Dendritic cell treated with granulocyte-macrophage colony-stimulating factor and Interleukin-4, amounts not matched to agents 40 ng/mL and 50 ng/mL, for 4 days (primary cell): ENCODE measurements at regions not wholly inside any gene's neighbourhood (a gene's known extent, or its start where the extent isn't known, plus 50 kb on each side); places are given as distances from the start of the nearest gene placed in this dataset.
A peak's percentile ranks its signal among the peaks of the same experiment; 100 is the strongest.

Experiments used
- H3K27ac Mint-ChIP-seq: one replicate; pipeline ENCODE4 v1.8.0; 2022; ENCODE audit warnings: mild to moderate bottlenecking, mixed read lengths
- H3K27me3 Mint-ChIP-seq: one replicate; pipeline ENCODE4 v1.8.0; 2022; ENCODE audit warnings: mild to moderate bottlenecking, mixed read lengths
- H3K36me3 Mint-ChIP-seq: one replicate; pipeline ENCODE4 v1.8.0; 2022; ENCODE audit warnings: low read depth, mixed read lengths
- H3K4me1 Mint-ChIP-seq: one replicate; pipeline ENCODE4 v1.8.0; 2022; ENCODE audit warnings: low read depth, mixed read lengths
- H3K4me3 Mint-ChIP-seq: one replicate; pipeline ENCODE4 v1.8.0; 2022; ENCODE audit warnings: mild to moderate bottlenecking, moderate library complexity, mixed read lengths
- H3K9me3 Mint-ChIP-seq: one replicate; pipeline ENCODE4 v1.8.0; 2022; ENCODE audit warnings: mixed read lengths
- intact Hi-C: fragments of 100-400 bp; cut with micrococcal nuclease; formaldehyde crosslinking; loops from one replicate; pipeline ENCODE4 v1.15.0; 2022

DNA sequence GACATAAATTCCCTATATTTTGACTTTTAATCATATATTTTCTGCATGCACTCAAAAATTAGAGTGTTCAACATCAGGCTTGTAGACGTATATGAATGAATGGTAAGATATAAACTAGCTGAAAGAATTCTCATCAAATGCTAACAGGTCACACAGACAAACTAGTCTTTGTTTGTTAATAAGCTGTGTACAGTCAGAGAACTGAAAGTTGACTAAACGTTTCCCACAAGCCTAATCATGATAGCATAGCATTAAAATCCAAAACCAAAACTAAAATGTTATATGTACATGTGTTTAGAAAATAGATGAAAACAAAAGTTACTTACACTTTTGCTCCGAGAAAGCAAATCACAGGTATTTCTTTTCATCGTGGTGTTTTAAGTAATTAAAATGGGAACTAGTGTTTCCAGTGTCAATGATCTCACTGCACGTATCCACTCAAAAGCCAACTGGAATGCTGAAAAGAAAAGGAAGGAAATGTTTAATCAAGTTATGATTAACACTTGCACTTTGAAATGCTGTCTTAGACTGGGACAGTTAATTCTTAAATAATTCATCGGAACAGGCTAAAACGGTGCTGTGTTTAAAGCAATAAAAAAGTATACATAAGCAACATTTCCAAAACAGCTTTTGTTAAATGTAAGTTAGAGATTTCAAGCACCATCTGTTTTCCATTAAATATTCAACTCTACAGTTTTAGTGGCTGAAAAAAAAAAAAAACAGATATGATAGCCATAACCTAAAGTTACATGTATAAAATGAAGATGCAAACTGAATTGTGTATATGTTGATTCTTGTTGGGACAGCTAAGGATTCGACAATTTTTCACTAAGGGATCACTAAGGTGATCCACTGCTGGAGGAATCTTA lies 291.9 kb upstream of the PDE4D start:
- Mint-ChIP-seq H3K27me3 (no peaks in the 10 kb centered on the region), H3K9me3 (no peaks in the 10 kb centered on the region), H3K4me1 (no peaks in the 10 kb centered on the region), H3K4me3 (peak overlapping the region; percentile 2), H3K36me3 (peaks cover 11% of the 10 kb centered on the region), H3K27ac (no peak overlapping the region)
- intact Hi-C loops = no loop called here

DNA sequence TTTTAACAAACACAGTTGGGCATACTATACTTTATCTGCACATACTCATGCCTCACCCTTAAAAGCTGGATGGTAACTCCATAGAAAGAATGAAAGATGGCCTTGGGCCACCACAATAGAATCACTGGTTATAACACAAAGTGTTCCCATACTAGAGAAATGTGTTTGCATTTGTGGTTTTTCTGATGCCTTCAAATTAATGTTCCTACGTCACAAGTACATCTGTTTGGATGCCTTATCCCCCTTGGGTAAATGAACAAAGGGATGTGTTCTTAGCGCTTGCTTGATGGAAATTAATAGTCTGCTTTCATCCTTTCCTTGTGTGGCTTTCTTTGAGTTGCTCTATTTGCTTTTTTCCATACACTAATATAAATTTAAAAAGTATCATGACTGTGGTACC lies 291.1 kb upstream of the PDE4D start:
- intact Hi-C loops = no loop called here
- H3K27me3 Mint-ChIP-seq = no peaks in the 10 kb centered on the region
- no peaks in the 10 kb centered on the region for H3K4me1 Mint-ChIP-seq
- no peaks in the 10 kb centered on the region for H3K9me3 Mint-ChIP-seq
- no peak overlapping the region for H3K27ac Mint-ChIP-seq
- peaks cover 11% of the 10 kb centered on the region for H3K36me3 Mint-ChIP-seq
- H3K4me3 Mint-ChIP-seq = no peak overlapping the region

GRCh38 chr5:60183881-60184280 lies 290.4 kb upstream of the PDE4D start:
- H3K4me1 Mint-ChIP-seq = no peaks in the 10 kb centered on the region
- H3K27ac Mint-ChIP-seq = no peak overlapping the region
- no peaks in the 10 kb centered on the region for H3K9me3 Mint-ChIP-seq
- peaks cover 11% of the 10 kb centered on the region for H3K36me3 Mint-ChIP-seq
- intact Hi-C loops = no loop called here
- H3K27me3 Mint-ChIP-seq = no peaks in the 10 kb centered on the region
- no peak overlapping the region for H3K4me3 Mint-ChIP-seq

GRCh38 chr5:60178101-60178500 lies 284.6 kb upstream of the PDE4D start:
- Mint-ChIP-seq H3K9me3 (peaks cover 16% of the 10 kb centered on the region), H3K27me3 (no peaks in the 10 kb centered on the region), H3K4me3 (no peak overlapping the region), H3K4me1 (peaks cover 8% of the 10 kb centered on the region), H3K27ac (no peak overlapping the region), H3K36me3 (peaks cover 22% of the 10 kb centered on the region)
- intact Hi-C loops = no loop called here

- Mint-ChIP-seq H3K36me3 (peaks cover 17% of the 10 kb centered on the region), H3K4me1 (peaks cover 8% of the 10 kb centered on the region), H3K4me3 (no peak overlapping the region), H3K27me3 (no peaks in the 10 kb centered on the region), H3K9me3 (peaks cover 16% of the 10 kb centered on the region), H3K27ac (no peak overlapping the region)
- intact Hi-C loops = no loop called here
Observed at GRCh38 chr5:60177596-60177995, 284.1 kb upstream of the PDE4D start.

DNA sequence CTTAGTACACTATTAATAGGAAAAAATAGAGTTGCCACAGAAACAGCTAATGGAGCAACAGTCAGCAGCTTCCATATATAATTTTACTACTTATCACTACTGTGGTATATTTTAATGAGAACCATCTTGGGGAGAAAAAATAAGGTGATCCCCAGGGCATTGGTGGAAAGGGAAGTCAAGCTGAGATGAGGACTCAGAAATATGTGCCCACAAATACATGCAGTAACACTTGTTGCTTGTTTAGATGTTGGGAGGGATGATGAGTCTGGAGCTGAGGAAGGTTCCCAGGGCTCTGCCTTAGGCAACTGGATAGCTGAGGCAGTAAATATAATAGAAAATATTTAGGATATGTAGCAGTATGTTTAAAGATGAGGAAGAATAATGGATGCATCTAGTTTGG lies 280.1 kb upstream of the PDE4D start:
- H3K4me1 Mint-ChIP-seq = peaks cover 14% of the 10 kb centered on the region
- no peak overlapping the region for H3K27ac Mint-ChIP-seq
- H3K36me3 Mint-ChIP-seq = peaks cover 19% of the 10 kb centered on the region
- no peaks in the 10 kb centered on the region for H3K27me3 Mint-ChIP-seq
- peaks cover 17% of the 10 kb centered on the region for H3K9me3 Mint-ChIP-seq
- intact Hi-C loops = no loop called here
- H3K4me3 Mint-ChIP-seq = no peak overlapping the region

- no peak overlapping the region for H3K27ac Mint-ChIP-seq
- peaks cover 10% of the 10 kb centered on the region for H3K4me1 Mint-ChIP-seq
- no peaks in the 10 kb centered on the region for H3K27me3 Mint-ChIP-seq
- no peak overlapping the region for H3K4me3 Mint-ChIP-seq
- peaks cover 23% of the 10 kb centered on the region for H3K9me3 Mint-ChIP-seq
- intact Hi-C loops = loop anchor here (5.0 kb wide), 1 partner anchor 124 kb away; no protein-coding TSS in a partner anchor
- H3K36me3 Mint-ChIP-seq = peaks cover 19% of the 10 kb centered on the region
Observed at GRCh38 chr5:60163762-60164161, 270.2 kb upstream of the PDE4D start.

DNA sequence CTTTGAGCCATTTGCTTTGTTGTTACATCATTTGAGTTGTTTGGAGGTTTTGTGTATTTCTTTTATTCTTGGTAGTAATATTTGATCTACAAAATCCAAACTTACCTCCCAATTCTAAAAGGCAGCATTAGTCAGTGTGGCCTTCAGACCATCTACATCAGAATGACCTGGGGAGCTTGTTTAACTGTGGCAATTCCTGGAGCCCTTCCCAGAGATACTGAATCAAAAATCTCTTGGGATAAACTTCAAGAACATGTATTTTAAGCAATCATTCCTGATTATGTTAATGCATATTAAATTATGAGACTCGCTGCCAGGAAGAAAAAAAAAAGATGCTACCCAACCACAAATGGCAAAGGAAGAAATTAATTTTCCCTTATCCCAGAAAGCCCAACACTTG lies 268.9 kb upstream of the PDE4D start:
- intact Hi-C loops = loop anchor here (5.0 kb wide), 1 partner anchor 125 kb away; no protein-coding TSS in a partner anchor
- peaks cover 10% of the 10 kb centered on the region for H3K4me1 Mint-ChIP-seq
- H3K27me3 Mint-ChIP-seq = no peaks in the 10 kb centered on the region
- H3K27ac Mint-ChIP-seq = no peak overlapping the region
- H3K9me3 Mint-ChIP-seq = peaks cover 9% of the 10 kb centered on the region
- H3K36me3 Mint-ChIP-seq = peaks cover 8% of the 10 kb centered on the region
- no peak overlapping the region for H3K4me3 Mint-ChIP-seq

GRCh38 chr5:60161340-60161934 lies 267.9 kb upstream of the PDE4D start:
- no peak overlapping the region for H3K4me3 Mint-ChIP-seq
- no peaks in the 10 kb centered on the region for H3K27me3 Mint-ChIP-seq
- peaks cover 10% of the 10 kb centered on the region for H3K4me1 Mint-ChIP-seq
- no peaks in the 10 kb centered on the region for H3K9me3 Mint-ChIP-seq
- intact Hi-C loops = loop anchor here (2.0 to 5.0 kb wide), 2 partner anchors 126 to 349 kb away; no protein-coding TSS in a partner anchor
- no peaks in the 10 kb centered on the region for H3K36me3 Mint-ChIP-seq
- H3K27ac Mint-ChIP-seq = no peak overlapping the region

DNA sequence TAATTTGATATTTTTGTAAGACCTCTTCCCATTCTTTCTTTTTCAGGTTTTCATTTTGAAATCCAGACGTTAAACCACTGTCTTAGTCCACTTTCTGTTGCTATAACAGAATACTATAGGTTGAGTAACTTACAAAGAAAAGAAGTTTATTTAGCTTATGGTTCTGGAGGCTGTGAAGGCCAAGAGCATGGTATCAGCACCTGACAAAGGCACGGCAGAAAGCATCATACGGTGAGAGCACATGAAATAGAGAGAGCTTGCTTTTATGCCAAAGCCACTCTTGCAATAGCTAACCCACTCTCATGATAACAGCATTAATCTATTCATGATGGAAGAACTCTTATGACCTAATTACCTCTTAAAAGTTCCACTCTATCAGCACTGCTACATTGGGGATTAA lies 255.6 kb upstream of the PDE4D start:
- H3K27ac Mint-ChIP-seq = no peak overlapping the region
- intact Hi-C loops = no loop called here
- H3K27me3 Mint-ChIP-seq = no peaks in the 10 kb centered on the region
- no peaks in the 10 kb centered on the region for H3K4me1 Mint-ChIP-seq
- H3K36me3 Mint-ChIP-seq = peaks cover 17% of the 10 kb centered on the region
- H3K9me3 Mint-ChIP-seq = peaks cover 38% of the 10 kb centered on the region
- H3K4me3 Mint-ChIP-seq = no peak overlapping the region

- Mint-ChIP-seq H3K4me3 (no peak overlapping the region), H3K4me1 (no peaks in the 10 kb centered on the region), H3K27me3 (no peaks in the 10 kb centered on the region), H3K36me3 (peaks cover 17% of the 10 kb centered on the region), H3K9me3 (peaks cover 34% of the 10 kb centered on the region), H3K27ac (no peak overlapping the region)
- intact Hi-C loops = no loop called here
Observed at GRCh38 chr5:60148366-60148765, 254.8 kb upstream of the PDE4D start.

GRCh38 chr5:60147791-60148190 lies 254.3 kb upstream of the PDE4D start:
- H3K36me3 Mint-ChIP-seq = peaks cover 14% of the 10 kb centered on the region
- no peak overlapping the region for H3K4me3 Mint-ChIP-seq
- no peaks in the 10 kb centered on the region for H3K27me3 Mint-ChIP-seq
- no peak overlapping the region for H3K27ac Mint-ChIP-seq
- no peaks in the 10 kb centered on the region for H3K4me1 Mint-ChIP-seq
- H3K9me3 Mint-ChIP-seq = peaks cover 29% of the 10 kb centered on the region
- intact Hi-C loops = no loop called here

- H3K4me3 Mint-ChIP-seq = no peak overlapping the region
- H3K4me1 Mint-ChIP-seq = no peaks in the 10 kb centered on the region
- H3K27me3 Mint-ChIP-seq = no peaks in the 10 kb centered on the region
- peaks cover 6% of the 10 kb centered on the region for H3K36me3 Mint-ChIP-seq
- H3K27ac Mint-ChIP-seq = no peak overlapping the region
- intact Hi-C loops = no loop called here
- peaks cover 15% of the 10 kb centered on the region for H3K9me3 Mint-ChIP-seq
Observed at GRCh38 chr5:60143942-60144549, 250.5 kb upstream of the PDE4D start.

GRCh38 chr5:60141119-60141518 lies 247.6 kb upstream of the PDE4D start:
- Mint-ChIP-seq H3K36me3 (no peaks in the 10 kb centered on the region), H3K9me3 (no peaks in the 10 kb centered on the region), H3K4me1 (no peaks in the 10 kb centered on the region), H3K27ac (no peak overlapping the region), H3K27me3 (no peaks in the 10 kb centered on the region), H3K4me3 (no peak overlapping the region)
- intact Hi-C loops = no loop called here
